ENCODE measurements at regions not wholly inside any gene's neighbourhood (a gene's known extent, or its start where the extent isn't known, plus 50 kb on each side); places are given as distances from the start of the nearest gene placed in this dataset.

DNA sequence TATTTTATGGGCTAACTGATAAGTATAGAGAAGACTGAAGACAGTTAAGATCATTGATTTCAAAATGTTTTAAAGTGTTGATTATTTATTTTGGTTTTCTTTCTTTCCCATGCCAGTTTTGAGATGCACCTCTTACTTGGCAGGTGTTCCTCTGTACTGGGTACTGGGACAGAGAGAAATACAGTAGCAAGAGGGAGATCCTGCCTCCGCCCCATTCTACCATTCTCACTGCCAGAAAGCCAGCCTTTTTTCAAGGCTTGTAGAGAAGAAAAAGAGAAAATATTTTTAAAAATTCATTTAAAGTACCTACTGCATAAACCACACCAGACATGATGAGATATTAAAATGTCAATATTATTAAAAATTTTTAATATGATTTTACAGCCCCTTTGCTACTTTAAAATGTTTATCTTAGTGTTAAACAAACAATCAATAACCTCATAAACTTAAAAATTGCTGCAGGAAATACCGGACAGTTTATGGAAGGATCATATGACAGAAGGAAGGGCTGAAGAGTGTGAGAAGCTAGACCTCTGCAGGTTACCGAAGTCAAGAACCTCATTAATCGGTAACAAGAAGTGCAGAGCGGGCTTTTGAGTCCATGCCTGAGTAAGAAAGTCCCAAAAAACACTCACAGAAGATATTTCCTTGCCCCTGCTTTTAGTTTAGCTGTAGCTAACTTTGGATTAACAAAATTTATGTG is 117.8 kb upstream of the ESR1 start:
- no TSS peak for BruUV-seq (replicated peaks)
- H3K9me3 ChIP-seq (ENCODE audit: insufficient read depth, low read depth): no peaks in the 10 kb centered on the region
- CTCF ChIA-PET: no interaction called here
- H3K9me2 ChIP-seq (ENCODE audit: insufficient read depth): no peaks in the 10 kb centered on the region
- no peak overlapping the region for H3K27ac ChIP-seq
- H4K20me1 ChIP-seq (ENCODE audit: insufficient read depth): no peaks in the 10 kb centered on the region
- H2AFZ ChIP-seq: 0 out of 2 replicates have a peak overlapping the region, but pooled peaks have one; percentile 23
- no peak overlapping the region for H3K4me2 ChIP-seq
- intact Hi-C loops (cut with micrococcal nuclease; ENCODE audit: unreplicated experiment): no loop called here
- DNase-seq: no peak
- H3K27me3 ChIP-seq (ENCODE audit: insufficient read depth, low read depth): no peaks in the 10 kb centered on the region
- POLR2A ChIA-PET (ENCODE audit: unreplicated experiment): no interaction called here
- no peak for TF ChIP-seq EZH2 (IDR thresholded peaks at IDR 0.05; ENCODE audit: low read depth)
- TF ChIP-seq, protein P1, sequence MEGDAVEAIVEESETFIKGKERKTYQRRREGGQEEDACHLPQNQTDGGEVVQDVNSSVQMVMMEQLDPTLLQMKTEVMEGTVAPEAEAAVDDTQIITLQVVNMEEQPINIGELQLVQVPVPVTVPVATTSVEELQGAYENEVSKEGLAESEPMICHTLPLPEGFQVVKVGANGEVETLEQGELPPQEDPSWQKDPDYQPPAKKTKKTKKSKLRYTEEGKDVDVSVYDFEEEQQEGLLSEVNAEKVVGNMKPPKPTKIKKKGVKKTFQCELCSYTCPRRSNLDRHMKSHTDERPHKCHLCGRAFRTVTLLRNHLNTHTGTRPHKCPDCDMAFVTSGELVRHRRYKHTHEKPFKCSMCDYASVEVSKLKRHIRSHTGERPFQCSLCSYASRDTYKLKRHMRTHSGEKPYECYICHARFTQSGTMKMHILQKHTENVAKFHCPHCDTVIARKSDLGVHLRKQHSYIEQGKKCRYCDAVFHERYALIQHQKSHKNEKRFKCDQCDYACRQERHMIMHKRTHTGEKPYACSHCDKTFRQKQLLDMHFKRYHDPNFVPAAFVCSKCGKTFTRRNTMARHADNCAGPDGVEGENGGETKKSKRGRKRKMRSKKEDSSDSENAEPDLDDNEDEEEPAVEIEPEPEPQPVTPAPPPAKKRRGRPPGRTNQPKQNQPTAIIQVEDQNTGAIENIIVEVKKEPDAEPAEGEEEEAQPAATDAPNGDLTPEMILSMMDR (conservative IDR thresholded peaks at IDR 0.05): no peak
- no peak overlapping the region for H3K4me3 ChIP-seq
- no peaks in the 10 kb centered on the region for H3K79me2 ChIP-seq (ENCODE audit: low read depth)
- no peaks in the 10 kb centered on the region for H3F3A ChIP-seq (ENCODE audit: insufficient read depth, low read depth)
- H3K36me3 ChIP-seq (ENCODE audit: low read depth): no peaks in the 10 kb centered on the region
- no peaks in the 10 kb centered on the region for H3K4me1 ChIP-seq (replicated peaks; ENCODE audit: insufficient read depth)

DNA sequence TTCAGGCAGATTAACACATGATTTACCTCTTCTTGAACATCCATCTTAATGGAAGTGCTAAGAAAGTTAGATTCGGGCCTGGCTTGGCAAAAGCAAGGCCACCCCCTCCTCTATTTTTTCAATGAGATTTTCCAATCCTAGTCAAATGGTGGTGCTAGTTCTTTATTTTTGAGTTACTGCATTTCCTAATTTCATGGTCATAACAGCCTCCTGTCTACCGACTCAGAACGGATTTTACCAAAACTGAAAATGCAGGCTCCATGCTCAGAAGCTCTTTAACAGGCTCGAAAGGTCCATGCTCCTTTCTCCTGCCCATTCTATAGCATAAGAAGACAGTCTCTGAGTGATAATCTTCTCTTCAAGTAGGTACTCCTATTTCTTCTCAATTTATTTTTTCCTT is 117.2 kb upstream of the ESR1 start:
- Histone ChIP-seq H2AFZ (peak overlapping the region; percentile 23; the same call in 1 of the 2 replicates), H3K27ac (no peak overlapping the region), H3K9me3 (ENCODE audit: insufficient read depth, low read depth) (no peaks in the 10 kb centered on the region), H3K79me2 (ENCODE audit: low read depth) (no peaks in the 10 kb centered on the region), H3K4me1 (replicated peaks; ENCODE audit: insufficient read depth) (no peaks in the 10 kb centered on the region), H3K4me2 (no peak overlapping the region), H3K9me2 (ENCODE audit: insufficient read depth) (no peaks in the 10 kb centered on the region), H3K36me3 (ENCODE audit: low read depth) (no peaks in the 10 kb centered on the region), H4K20me1 (ENCODE audit: insufficient read depth) (no peaks in the 10 kb centered on the region), H3K4me3 (no peak overlapping the region), H3K27me3 (ENCODE audit: insufficient read depth, low read depth) (no peaks in the 10 kb centered on the region), H3F3A (ENCODE audit: insufficient read depth, low read depth) (no peaks in the 10 kb centered on the region)
- no peak for TF ChIP-seq EZH2 (IDR thresholded peaks at IDR 0.05; ENCODE audit: low read depth)
- TF ChIP-seq, protein P1 (conservative IDR thresholded peaks at IDR 0.05): no peak
- no TSS peak for BruUV-seq (replicated peaks)
- no peak for DNase-seq
- intact Hi-C loops (cut with micrococcal nuclease; ENCODE audit: unreplicated experiment): no loop called here
- ChIA-PET CTCF (interaction anchor here (0.6 to 0.8 kb wide), 2 partner anchors 577 to 1364 kb away, joined by 3 read pairs; no protein-coding TSS in a partner anchor), POLR2A (ENCODE audit: unreplicated experiment) (interaction anchor here (0.6 kb wide), 1 partner anchor 17 kb away, joined by 3 read pairs; no protein-coding TSS in a partner anchor)

DNA sequence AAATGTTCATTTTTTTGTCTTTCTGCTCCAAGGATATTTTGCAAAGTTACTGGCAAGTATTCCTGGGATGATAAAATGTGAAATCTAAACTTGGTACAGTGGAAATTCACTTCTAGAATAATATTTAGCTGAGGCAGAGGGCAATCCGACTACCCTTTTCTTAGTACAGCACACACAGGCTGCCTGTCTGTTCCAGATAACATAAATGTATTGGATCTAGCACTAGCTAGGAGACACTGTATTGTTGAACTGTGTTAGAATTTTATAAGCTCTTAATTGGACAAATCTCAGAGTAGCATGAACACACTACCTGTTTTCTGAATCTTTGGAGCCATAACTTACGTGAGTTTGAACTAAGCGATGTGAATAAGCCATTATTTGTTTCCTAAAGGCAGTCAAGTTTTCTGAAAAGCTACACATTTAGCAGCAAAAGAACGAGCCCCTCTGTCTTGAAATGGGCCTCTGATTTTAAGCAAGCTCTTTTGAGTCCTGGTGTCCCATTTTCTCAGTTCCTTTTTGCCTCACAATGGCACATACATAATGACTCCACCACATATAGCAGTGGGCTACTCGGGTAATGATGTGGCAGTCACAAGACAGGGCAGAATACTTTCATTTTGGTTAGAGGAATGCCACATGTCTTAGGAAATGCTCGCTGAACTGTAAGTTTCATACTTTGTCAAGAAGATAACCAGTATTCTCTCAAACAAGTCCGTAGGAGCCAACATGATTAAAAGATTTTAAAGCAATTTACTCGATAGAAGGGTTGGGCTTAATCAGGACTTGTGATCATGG is 116.5 kb upstream of the ESR1 start:
- DNase-seq: no peak
- no TSS peak for BruUV-seq (replicated peaks)
- Histone ChIP-seq H3K4me1 (replicated peaks; ENCODE audit: insufficient read depth) (no peaks in the 10 kb centered on the region), H3K27ac (no peak overlapping the region), H3K9me3 (ENCODE audit: insufficient read depth, low read depth) (no peaks in the 10 kb centered on the region), H4K20me1 (ENCODE audit: insufficient read depth) (no peaks in the 10 kb centered on the region), H3K36me3 (ENCODE audit: low read depth) (no peaks in the 10 kb centered on the region), H3K79me2 (ENCODE audit: low read depth) (no peaks in the 10 kb centered on the region), H3K4me3 (no peak overlapping the region), H3K27me3 (ENCODE audit: insufficient read depth, low read depth) (no peaks in the 10 kb centered on the region), H3F3A (ENCODE audit: insufficient read depth, low read depth) (no peaks in the 10 kb centered on the region), H2AFZ (peak overlapping the region; percentile 23; the same call in 1 of the 2 replicates), H3K4me2 (no peak overlapping the region), H3K9me2 (ENCODE audit: insufficient read depth) (no peaks in the 10 kb centered on the region)
- intact Hi-C loops (cut with micrococcal nuclease; ENCODE audit: unreplicated experiment): no loop called here
- ChIA-PET POLR2A (ENCODE audit: unreplicated experiment) (interaction anchor here (0.6 kb wide), 1 partner anchor 18 kb away, joined by 3 read pairs; no protein-coding TSS in a partner anchor), CTCF (interaction anchor here (0.8 kb wide), 1 partner anchor 576 kb away, joined by 3 read pairs; no protein-coding TSS in a partner anchor)
- TF ChIP-seq, protein P1 (conservative IDR thresholded peaks at IDR 0.05): no peak
- no peak for TF ChIP-seq EZH2 (IDR thresholded peaks at IDR 0.05; ENCODE audit: low read depth)

All from PC-9 (cell line).